Right kidney (tissue), 1 donor: ENCODE measurements at regions not wholly inside any gene's neighbourhood (a gene's known extent, or its start where the extent isn't known, plus 50 kb on each side); places are given as distances from the start of the nearest gene placed in this dataset.

Experiments used
- DNase-seq: peaks from one replicate; pipeline ENCODE4 v3.0.0-alpha.2; 2016

DNA sequence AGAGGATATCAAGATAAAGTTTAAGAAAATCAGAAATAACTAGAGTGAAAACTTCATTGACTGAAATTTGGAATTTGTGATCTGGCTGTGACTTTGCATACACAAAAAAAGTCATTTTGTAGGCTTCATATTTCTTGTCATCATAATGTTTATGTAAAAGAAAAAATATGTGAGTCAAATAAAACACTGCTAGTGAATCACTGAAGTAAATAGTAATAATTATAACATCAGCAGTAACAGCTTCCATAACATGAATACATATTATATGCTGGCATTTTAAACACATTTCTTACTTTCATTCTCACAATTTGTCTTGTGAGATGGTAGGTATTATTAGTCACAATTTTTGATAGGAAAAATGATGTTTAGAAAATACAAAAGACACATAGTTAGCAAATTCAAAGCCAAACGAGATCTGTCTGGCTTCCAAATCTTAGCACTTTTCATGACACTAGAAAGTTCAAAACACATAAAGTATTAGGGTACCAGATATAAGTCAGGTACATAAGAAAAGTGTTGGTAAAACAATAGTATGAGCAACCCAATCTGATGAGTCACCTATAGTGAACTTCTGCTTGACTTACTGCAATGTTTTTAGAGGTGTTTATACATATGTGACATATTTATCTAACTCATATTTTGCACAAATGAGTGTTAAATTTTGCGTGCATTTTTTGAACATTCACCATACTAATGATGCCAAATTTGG is 241.0 kb upstream of the SNX7 start:
- no peak for DNase-seq

DNA sequence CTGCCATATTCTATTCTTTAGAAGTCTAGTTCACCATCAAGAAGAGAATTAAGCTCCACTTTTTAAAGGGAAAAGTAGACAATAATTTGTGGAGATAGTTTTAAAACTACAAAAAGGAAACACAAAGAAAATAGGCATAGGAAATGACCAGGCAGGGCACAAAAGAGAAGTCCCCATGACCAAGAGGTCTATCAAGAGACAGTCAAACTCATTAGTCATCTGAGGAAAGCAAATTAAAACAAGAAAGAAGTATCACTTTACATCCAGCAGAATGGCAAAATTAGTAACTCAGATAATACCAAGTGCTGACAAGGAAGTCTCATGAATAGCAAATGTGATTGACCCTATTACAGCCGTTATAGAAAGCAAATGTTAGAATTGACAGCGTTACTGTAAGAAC is 243.7 kb upstream of the SNX7 start:
- no peak for DNase-seq

DNA sequence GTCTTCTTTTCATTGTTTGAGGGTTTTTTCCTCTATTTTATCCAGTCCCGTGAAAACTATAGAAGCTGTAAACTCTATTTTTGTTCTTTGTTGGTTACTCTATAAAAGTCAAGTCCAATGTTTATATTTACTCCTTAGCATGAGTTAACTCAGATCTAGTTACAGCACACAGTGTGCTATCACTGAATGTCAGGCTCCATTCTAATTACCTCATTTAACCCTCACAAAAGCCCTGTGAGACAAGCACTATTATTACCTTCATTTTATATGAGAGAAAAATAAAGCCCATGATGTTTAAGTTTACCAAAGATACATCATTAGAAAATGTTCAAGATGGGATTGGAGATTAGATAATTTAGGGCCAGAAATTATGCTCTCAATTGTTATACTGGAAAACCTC is 251.4 kb upstream of the SNX7 start:
- no peak for DNase-seq

DNA sequence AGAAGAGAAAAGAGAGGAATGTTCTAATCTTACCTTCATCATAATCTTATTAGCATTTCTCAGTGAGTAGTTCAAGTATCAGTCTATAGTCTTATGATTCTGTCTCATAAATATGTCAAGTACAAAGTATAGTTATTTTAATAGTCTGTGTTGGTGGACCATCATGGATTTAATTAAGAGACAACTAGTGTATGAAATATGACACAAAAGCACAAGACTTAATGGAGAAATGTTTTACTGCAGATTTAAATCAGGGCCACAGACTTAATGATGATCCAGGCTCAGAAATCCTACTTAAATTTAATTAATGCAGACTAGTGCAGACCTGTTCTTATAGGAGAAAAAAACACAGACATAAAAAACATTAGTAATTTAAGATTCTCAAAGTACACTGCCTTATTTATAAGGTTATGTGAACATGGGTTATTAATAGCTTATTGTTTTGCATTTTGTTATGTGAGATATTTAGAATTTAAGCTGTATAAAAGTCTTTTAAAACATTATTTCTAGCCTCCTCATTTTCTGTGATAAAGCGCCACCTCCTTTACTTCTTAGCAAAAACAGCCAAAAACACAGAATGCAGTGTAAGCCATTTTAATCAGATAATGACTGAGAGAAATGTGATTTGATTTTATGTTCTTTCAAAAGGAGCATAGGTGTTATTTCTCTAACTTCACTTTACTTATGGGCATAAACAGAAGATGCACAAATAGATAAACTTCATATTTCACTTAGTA is 255.0 kb upstream of the SNX7 start:
- no peak for DNase-seq

DNA sequence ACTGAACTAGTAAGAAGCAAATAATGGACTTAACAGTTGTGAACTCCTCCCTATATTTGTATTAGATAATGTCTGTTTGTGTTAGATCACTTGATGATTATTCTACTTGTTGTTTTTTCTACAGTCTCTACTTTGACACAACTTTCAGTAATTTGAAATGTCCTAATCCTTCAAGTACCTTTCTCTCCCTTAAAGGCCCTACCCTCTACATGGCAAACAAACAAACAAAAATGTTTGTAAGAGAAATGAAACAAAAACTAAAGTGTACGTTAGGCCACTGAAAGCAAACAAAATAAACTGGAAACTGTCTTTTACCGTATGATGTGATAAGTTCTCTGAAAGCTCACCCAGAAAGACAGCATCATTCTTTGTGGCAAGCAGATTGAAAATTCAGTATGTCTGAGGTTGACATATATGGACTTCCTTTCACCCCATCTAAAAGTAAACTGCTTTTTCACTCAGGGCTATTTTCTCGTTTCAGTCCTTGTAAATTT is 255.9 kb upstream of the SNX7 start:
- DNase-seq = no peak

DNA sequence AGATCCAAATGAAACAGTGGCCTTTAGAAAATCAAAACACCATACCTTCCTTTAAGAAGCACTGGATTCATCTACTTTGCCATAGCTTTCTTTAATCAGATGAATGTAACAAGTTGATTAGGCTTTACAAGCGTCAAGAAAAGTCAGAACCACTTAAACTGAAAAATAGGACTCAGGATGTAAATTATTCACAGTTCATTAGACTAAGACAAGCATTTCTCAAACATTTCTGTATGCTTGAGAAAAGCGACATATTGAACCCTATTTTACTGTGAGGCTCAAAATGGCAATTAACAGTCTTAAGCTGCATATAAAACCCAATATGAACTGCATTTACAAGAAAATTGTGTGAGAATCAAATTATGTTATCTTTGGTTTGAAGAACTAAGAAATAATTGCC is 256.7 kb upstream of the SNX7 start:
- DNase-seq = no peak

DNA sequence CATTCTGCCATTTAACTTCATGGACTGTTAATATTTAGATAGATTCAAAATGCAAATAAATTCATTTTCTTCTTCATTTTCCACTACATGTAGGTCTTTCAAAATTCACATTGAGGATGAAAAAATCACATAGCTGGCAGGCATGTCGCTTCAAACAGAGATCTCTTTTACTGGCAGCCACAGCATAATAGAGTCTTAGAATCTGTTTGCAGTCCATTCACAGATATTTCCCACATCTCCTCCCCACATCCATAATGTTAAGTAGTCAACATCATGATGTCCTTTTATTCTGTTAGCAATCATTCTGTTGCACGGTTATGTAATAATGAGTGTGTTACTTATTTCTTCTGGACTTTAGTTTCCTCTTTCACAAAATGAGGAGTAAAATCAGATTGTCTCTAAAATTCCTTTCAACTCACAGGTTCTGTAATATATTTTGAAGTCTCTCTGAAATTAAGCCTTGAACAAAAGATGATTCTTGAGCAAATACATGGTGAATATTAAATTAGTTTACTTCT is 257.5 kb upstream of the SNX7 start:
- no peak for DNase-seq

DNA sequence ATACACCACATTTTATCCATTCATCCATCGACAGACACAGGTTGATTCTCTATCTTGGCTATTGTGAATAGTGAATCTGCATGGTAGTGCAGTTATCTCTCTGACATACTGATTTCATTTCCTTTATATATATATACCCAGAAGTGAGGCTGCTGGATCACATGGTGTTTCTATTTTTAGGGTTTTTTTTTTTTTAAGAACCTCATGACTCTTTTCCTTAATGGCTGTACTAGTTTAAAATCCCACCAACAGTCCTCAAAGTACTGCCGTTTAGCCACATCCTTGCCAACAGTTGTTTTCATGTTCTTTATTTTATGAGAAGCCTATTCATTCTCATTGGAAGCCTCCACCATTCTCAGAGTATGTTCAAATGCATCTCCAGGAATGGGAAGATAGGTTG is 258.7 kb upstream of the SNX7 start:
- DNase-seq = no peak

DNA sequence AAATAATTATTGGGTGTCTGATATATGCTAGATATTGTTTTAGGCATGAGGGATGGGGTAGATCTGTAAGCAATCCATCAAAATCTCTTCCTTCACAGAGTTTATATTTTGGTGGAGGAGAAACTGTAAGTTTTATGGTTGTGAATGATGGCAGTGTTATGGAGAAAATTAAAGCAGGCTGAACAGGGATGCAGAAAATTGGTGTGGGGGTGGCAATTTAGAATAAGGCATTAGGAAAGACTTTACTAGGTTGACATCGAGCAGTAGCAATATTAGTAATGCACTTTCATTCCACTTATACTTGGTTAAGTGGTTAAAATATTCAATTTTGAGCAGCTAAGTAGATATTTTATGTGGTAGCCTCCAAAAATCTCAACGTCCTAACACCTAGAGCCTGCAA is 261.1 kb upstream of the SNX7 start:
- no peak for DNase-seq

DNA sequence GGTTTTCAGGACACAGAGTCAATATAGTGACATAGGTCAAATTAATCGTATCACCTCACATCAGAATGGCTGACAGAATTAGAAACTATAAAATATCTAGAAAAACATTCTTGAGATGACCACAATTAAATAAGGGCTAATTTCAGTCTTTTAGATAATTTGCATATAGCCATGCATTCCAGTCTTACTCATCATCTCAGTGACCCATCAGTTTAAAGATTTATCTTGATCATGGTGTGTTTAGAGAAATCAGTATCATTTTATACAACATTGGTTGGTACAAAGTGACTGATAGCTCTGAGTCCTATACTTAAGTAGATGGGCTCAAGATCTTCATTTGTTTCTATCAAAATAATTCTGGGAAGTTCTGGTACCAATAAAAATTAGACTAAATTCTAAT is 262.3 kb upstream of the SNX7 start:
- DNase-seq = no peak

DNA sequence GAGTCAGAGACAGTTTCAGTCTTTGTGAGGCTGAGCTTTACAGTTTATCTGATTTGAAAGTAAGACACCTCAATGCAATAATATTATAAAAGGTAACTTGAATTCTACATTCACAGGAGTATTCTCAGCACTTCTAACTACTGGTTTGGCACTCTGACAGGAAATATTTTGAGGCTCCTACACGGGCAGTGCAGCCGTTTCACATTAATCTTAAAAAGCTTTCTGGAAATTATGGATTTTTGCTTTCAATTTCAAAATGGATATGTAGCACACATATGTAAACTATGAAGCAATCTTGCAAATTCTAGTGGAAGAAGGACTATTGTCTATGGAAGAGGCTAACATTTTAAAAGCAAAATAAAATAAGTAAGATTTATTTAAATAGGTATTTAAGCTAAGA is 262.9 kb upstream of the SNX7 start:
- DNase-seq = no peak

DNA sequence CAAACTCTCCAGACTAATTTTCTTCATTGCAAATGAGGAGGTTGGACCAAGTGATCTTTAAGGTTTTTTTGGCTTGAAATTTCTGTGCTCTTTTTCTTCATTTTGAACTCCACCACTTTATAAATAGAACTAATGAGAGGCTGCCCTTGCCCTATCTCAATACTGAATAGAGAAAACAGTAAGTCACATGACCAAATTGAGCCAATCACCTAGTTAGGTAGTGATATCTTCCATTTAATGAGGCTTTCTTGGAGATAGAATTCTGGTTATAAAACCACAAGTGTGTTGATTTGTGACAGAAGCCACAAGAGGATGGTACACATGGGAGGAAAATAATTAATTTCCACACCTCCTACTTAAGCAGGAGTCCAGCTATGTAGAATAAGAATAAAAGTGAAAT is 263.4 kb upstream of the SNX7 start:
- DNase-seq = no peak

DNA sequence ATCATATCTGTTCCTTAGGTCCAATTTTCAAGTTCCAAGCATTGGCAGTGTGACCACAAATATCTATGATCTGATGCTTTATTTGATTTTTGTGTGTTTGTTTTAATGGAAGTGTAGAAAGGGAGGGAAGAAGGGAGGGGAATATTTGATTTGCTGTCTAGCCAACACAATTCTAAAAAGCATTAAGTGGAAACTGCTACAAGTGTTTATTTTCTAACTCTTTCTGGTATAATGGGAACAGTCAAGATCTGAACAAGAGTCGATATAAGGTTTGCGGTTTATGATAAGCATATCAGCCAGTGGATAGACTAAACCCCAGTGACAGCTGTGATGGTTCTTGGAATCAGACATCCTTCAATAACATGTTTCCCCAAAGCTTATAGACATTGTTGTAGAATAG is 267.8 kb upstream of the SNX7 start:
- DNase-seq = no peak

DNA sequence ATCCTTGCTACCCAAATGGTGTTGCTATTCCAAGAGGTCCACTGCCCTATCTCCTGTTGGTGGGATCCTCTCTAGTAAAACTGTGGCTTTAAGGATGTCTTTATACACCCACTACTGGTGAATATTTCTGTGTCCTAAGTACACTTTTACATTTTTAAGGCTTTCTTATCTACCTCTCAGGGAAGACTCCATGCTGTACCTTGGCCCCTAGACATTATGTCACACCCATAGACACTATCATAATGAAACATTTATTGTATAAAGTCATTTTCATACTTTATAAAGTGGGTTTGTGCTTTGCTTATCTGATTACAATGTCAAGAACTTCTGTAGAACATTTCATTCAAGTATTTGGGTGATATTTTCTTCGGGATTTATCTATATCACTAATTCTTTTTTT is 270.3 kb upstream of the SNX7 start:
- no peak for DNase-seq

DNA sequence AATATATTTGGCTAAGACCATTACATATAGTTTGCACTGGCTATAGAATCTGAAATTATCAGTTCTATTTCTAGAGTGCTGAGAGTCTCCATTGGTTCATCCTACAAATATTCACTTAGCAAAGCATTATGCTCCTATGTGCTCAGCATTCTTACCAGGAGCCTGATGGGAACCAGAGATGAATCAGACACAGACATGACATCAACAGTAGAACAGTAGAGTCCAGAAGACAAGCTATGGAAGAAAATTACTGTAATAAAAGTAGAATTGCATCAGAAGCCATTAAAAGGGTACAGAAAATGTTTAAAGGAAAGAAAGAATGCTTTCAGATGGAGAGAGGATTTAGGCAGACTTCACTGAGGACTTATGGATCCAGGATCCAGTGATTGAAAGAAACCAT is 271.7 kb upstream of the SNX7 start:
- no peak for DNase-seq

DNA sequence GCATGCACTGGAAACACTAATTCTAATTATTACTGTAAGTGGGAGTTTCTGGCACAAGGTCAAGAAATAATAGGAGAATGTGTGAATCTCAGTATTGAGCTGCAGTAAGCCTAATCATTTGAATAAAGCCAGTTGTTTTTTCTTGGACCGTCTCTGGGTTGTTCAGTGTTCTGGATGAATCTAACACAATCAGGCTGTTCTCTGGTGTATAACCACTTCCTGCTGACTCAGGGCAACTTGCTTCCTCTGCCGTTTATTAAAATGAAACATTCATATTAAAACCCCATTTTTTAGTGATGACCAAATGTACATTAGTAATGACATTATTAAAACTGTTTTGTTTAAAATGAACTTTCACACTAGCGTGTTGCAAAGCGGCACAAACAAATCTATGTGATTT is 273.1 kb upstream of the SNX7 start:
- DNase-seq = no peak

DNA sequence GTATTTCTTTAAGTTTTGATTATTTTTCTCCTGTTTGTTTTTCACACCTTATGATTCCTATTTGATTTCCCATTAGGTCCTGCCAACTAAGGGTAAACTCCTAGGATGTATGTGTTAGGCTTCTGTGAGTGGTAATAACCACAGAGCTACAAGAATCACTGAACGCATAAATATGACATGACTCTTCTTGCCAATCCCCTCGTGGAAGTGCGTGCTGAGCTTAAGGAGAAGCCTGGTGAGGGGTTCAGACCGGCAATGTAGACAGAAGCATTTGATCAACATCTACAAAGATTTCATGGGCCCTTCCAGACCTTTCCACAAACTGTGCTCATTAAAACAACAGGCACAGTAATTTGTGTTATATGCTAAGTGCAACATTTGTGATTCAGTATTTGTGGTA is 273.8 kb upstream of the SNX7 start:
- no peak for DNase-seq

DNA sequence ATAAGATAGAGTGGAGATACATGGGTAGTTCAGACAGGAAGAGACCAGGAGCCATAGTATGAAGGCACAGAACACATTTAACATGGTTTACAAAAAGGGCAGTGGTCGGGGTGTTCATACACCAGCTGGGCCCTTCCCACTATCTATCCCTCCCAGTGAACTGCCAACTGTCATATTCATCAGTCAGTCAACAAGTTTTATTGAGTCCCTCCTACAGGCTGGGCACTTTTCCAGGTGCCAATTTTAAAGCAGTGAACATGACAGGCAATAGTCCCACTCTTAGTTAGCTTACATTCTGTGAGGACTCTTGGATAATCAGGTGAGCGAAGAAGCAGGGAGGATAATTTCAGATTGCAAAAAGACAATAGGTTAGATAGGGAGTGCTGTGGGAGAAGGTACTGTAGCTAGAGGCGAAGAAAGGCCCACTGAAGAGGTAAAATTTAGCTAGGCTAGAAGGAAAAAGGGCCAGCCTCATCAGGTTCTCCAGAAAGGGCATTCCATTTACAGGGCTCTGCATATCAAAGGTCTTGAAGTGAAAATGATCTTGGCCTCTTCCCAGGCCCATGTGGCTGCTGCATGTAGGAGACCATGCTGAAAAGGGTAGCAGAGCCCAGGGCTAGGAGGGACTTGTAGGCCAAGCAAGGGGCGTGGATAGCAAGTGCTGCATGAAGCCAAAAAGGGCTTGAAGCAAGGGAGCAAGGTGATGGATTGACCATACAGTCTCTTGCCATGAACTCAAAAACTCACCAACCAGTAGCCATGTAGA is 274.7 kb upstream of the SNX7 start:
- DNase-seq = no peak

DNA sequence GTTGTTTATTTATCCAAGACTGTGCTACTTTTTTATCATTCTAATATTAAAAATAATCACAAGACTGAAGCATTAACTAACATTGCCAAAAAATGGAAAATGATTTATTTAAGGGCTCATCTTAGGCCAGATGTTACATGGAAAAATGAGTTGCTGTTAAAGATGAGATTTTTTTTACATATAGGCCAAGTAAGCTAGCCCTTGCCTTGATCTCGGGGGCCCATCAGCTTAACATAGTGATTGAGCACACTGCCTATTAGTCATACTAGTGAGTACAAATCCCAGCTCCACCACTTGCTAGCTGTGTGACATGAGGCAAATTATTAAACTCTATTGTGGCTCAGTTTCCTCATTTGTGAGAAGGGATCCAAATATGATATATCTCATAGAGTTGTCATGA is 275.9 kb upstream of the SNX7 start:
- no peak for DNase-seq

DNA sequence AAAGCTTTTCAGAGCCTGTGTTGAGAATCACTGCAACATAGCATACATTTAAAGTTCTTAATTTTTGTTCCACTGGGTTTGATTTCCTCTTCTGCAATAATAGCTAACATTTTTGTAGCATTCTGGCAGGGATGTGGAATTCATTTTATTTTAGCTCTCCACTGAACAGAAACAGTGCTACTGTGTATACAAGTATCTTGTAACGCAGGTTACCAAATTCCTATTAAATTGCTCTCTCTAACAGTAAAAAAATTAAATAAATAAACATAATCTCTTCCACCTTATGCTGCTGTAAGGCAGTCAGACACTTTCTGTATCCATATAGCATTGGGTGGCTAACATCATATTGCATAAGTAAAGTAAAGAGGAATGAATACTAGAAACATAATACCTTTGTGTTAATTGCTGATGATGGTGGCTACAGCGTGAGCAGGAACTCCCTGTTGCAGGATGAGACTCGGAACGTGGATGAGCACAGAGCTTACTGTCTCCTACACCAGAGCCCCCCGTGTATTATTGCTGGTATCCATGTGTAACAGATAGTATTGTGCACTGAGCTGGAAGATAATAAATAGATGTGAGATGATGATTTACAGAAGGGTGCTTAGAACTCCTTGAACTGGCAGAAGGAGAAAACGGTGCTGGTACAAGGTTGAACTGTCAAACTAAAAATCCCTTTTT is 276.9 kb upstream of the SNX7 start:
- DNase-seq = no peak

DNA sequence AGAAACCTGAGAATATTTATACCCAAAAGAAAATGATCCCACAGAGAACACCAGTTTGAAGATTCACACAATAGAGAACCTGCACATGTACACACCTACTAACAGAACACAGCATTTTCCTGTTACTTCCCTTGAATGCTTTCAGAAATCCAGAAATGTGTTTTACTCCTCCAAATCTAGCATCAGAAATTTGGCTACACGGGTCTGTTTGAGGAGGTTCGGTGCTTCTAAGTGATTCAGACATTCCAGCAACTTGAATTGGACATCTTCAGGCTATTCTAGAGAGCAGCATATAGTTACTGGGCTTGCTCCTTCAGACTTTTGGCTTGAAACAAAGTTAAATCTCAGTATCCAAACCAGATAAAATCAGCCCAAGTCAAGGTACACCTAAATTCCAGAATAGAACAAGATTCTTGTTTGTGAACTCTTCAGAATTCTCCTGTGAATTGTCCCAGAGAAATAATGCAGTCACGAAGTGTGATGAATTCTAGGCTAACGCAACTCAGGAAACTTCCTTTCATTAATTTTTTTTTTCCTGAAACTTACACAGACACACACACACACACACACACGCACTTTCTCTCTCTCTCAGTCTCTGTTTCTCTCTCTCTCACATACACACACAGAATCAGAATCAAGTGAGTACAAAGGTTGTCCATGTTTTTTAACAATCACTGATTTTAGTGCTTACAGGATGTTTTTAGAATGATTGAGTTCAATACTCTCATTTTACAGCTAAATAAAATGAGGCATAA is 278.4 kb upstream of the SNX7 start:
- DNase-seq = no peak

DNA sequence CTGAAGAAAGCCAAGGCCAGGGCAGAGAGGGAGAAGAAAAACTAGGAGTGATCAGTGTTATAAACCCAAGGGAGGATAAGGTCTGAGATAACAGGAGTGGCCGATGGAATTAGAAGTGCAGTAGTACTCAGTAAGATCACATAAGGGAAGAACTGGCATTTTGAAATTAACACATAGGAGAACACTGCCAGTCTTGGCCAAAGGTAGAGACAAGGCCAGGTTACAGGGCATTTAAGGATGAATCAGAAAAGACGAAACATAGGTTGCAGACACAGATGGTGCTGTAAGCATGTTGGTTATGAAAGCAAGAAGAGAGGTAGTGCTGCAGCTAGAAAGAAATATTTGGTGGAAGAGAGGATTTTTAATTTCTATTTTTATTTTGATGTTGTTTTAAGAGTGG is 278.9 kb upstream of the SNX7 start:
- no peak for DNase-seq
